IPS DF 6.9 (cell line): ENCODE measurements at regions not wholly inside any gene's neighbourhood (a gene's known extent, or its start where the extent isn't known, plus 50 kb on each side); places are given as distances from the start of the nearest gene placed in this dataset.

Experiments
- DNase-seq: peaks from one replicate; pipeline ENCODE4 v3.0.0-alpha.2; 2013; ENCODE audit warnings: low read depth, low spot score
- H3K27ac ChIP-seq: one replicate; pipeline ENCODE4 v1.5.1; 2013; ENCODE audit warnings: low read length, control low read depth
- H3K27me3 ChIP-seq: 2 replicates; pipeline ENCODE4 v1.6.1; 2013; ENCODE audit warnings: mild to moderate bottlenecking, low read length; ENCODE audit not compliant: control insufficient read depth, insufficient read depth
- H3K36me3 ChIP-seq: 2 replicates; pipeline ENCODE4 v1.6.1; 2013; ENCODE audit warnings: low read length; ENCODE audit not compliant: control insufficient read depth, insufficient read depth
- H3K4me1 ChIP-seq: 2 replicates; pipeline ENCODE4 v1.6.1; 2013; ENCODE audit warnings: low read length; ENCODE audit not compliant: control insufficient read depth, insufficient read depth
- H3K4me3 ChIP-seq: 2 replicates; pipeline ENCODE4 v1.5.1; 2013; ENCODE audit warnings: mild to moderate bottlenecking, low read length
- H3K9me3 ChIP-seq: 2 replicates; pipeline ENCODE4 v1.6.1; 2013; ENCODE audit warnings: low read length, inconsistent platforms; ENCODE audit not compliant: control insufficient read depth, insufficient read depth
- WGBS: extraction: QIAGEN DNeasy Blood & Tissue Kit; methylation state at CpG from one replicate; pipeline ENCODE4 v1.1.7; 2013; ENCODE audit warnings: mixed read lengths, missing lambda C conversion rate; ENCODE audit not compliant: insufficient read length, insufficient coverage; 5-methylcytosine and 5-hydroxymethylcytosine counted together

- 0 out of 2 replicates have a peak, but pooled peaks cover 1% of the 10 kb centered on the region for H3K4me1 ChIP-seq
- H3K9me3 ChIP-seq = no peaks in the 10 kb centered on the region
- DNase-seq = no peak
- no peaks in the 10 kb centered on the region for H3K27me3 ChIP-seq
- no peak overlapping the region for H3K27ac ChIP-seq
- H3K4me3 ChIP-seq = no peak overlapping the region
- H3K36me3 ChIP-seq = no peaks in the 10 kb centered on the region
These were observed 124.6 kb upstream of the MBL2 start for GRCh38 chr10:52897162-52897561.

GRCh38 chr10:52895059-52895458 is 122.5 kb upstream of the MBL2 start:
- no peaks in the 10 kb centered on the region for H3K9me3 ChIP-seq
- no peak for DNase-seq
- H3K27ac ChIP-seq = no peak overlapping the region
- no peaks in the 10 kb centered on the region for H3K4me1 ChIP-seq
- no peaks in the 10 kb centered on the region for H3K36me3 ChIP-seq
- H3K27me3 ChIP-seq = no peaks in the 10 kb centered on the region
- H3K4me3 ChIP-seq = no peak overlapping the region

- Histone ChIP-seq H3K4me1 (no peaks in the 10 kb centered on the region), H3K4me3 (no peak overlapping the region), H3K9me3 (no peaks in the 10 kb centered on the region), H3K36me3 (no peaks in the 10 kb centered on the region), H3K27ac (no peak overlapping the region), H3K27me3 (no peaks in the 10 kb centered on the region)
- WGBS = no CpG with 5 or more reads among the region's 17 CpGs
- DNase-seq = no peak
These were observed 117.7 kb upstream of the MBL2 start for GRCh38 chr10:52890281-52890680.

- no peaks in the 10 kb centered on the region for H3K27me3 ChIP-seq
- no peak overlapping the region for H3K4me3 ChIP-seq
- H3K27ac ChIP-seq = no peak overlapping the region
- H3K4me1 ChIP-seq = no peaks in the 10 kb centered on the region
- no peak for DNase-seq
- no peaks in the 10 kb centered on the region for H3K9me3 ChIP-seq
- no peaks in the 10 kb centered on the region for H3K36me3 ChIP-seq
- WGBS = no CpG with 5 or more reads among the region's 12 CpGs
These were observed 117.0 kb upstream of the MBL2 start for GRCh38 chr10:52889611-52890010.

GRCh38 chr10:52883996-52884871 is 111.7 kb upstream of the MBL2 start:
- peak; percentile 87 for DNase-seq
- no peak overlapping the region for H3K4me3 ChIP-seq
- WGBS = no CpG with 5 or more reads among the region's 33 CpGs

GRCh38 chr10:52879091-52879807 is 106.7 kb upstream of the MBL2 start:
- Histone ChIP-seq H3K4me1 (no peaks in the 10 kb centered on the region), H3K27me3 (no peaks in the 10 kb centered on the region), H3K27ac (no peak overlapping the region), H3K9me3 (no peaks in the 10 kb centered on the region; the same call in 1 of the 2 replicates), H3K4me3 (no peak overlapping the region), H3K36me3 (no peaks in the 10 kb centered on the region)
- DNase-seq = no peak
- no CpG with 5 or more reads among the region's 2 CpGs for WGBS

More at GRCh38 chr10:52883996-52884871, 111.7 kb upstream of the MBL2 start:
- Histone ChIP-seq H3K36me3 (no peaks in the 10 kb centered on the region), H3K27me3 (no peaks in the 10 kb centered on the region), H3K9me3 (no peaks in the 10 kb centered on the region), H3K4me1 (no peaks in the 10 kb centered on the region), H3K27ac (no peak overlapping the region)

GRCh38 chr10:52877451-52877850 is 104.9 kb upstream of the MBL2 start:
- Histone ChIP-seq H3K9me3 (no peaks in the 10 kb centered on the region; the same call in 1 of the 2 replicates), H3K4me1 (no peaks in the 10 kb centered on the region), H3K36me3 (no peaks in the 10 kb centered on the region), H3K4me3 (no peak overlapping the region), H3K27me3 (no peaks in the 10 kb centered on the region), H3K27ac (no peak overlapping the region)
- WGBS = no CpG with 5 or more reads among the region's 4 CpGs
- no peak for DNase-seq

- no peak for DNase-seq
- WGBS = no CpG with 5 or more reads among the region's 2 CpGs
- Histone ChIP-seq H3K36me3 (no peaks in the 10 kb centered on the region), H3K27me3 (no peaks in the 10 kb centered on the region), H3K27ac (no peak overlapping the region), H3K4me3 (no peak overlapping the region), H3K9me3 (no peaks in the 10 kb centered on the region; the same call in 1 of the 2 replicates), H3K4me1 (no peaks in the 10 kb centered on the region)
These were observed 102.8 kb upstream of the MBL2 start for GRCh38 chr10:52875336-52875735.

GRCh38 chr10:52874581-52874980 is 102.0 kb upstream of the MBL2 start:
- WGBS = 100% methylated on average over 2 of the region's 4 CpGs
- H3K27me3 ChIP-seq = no peaks in the 10 kb centered on the region
- H3K9me3 ChIP-seq = no peaks in the 10 kb centered on the region; the same call in 1 of the 2 replicates
- H3K36me3 ChIP-seq = no peaks in the 10 kb centered on the region
- no peaks in the 10 kb centered on the region for H3K4me1 ChIP-seq
- no peak for DNase-seq
- H3K4me3 ChIP-seq = no peak overlapping the region
- H3K27ac ChIP-seq = no peak overlapping the region

- WGBS = no CpG with 5 or more reads among the region's 24 CpGs
- Histone ChIP-seq H3K4me3 (no peak overlapping the region), H3K9me3 (peaks cover 5% of the 10 kb centered on the region), H3K36me3 (no peaks in the 10 kb centered on the region), H3K27me3 (no peaks in the 10 kb centered on the region), H3K27ac (no peak overlapping the region), H3K4me1 (no peaks in the 10 kb centered on the region)
- DNase-seq = no peak
These were observed 98.7 kb upstream of the MBL2 start for GRCh38 chr10:52871191-52871843.
